ENCODE measurements at regions not wholly inside any gene's neighbourhood (a gene's known extent, or its start where the extent isn't known, plus 50 kb on each side); places are given as distances from the start of the nearest gene placed in this dataset.

DNA sequence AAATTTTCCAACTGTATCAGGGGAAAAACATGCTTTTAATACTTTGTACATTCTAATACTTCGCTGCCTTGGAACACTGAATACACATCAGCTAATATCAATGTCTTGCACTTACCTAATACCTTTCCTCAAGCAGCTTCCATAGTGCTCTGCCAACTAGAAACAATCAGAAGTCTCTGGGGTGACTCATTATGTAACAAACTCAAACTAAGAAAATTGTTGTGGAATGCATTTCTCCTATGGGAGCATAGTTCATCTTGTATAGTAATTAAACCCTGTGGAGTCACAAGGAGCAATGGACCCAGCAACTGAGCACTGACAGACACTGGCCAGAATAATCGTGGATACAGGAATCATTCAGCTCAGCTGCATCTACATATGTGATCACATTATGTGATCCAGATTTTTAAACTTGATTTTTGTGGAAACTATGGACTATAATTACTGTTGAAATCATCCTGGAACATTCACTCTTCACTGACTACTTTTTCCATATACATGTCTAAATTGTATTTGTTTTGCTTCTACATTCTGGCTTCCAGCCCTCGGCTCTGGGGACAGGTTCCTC is 496.9 kb downstream of the TMA16 start:
- Histone ChIP-seq H3K4me3 (no peak overlapping the region), H3K4me1 (no peaks in the 10 kb centered on the region), H3K36me3 (no peaks in the 10 kb centered on the region), H3K9me3 (no peaks in the 10 kb centered on the region), H3K9ac (ENCODE audit: low read depth in 2 of 2, low read length in 2 of 2) (no peak overlapping the region), H3K27me3 (no peaks in the 10 kb centered on the region), H3K27ac (no peak overlapping the region)
- no peak for DNase-seq
- TF ChIP-seq CTCF (IDR thresholded peaks at IDR 0.05), result no peak
- intact Hi-C loops (cut with DNase I), result no loop called here

DNA sequence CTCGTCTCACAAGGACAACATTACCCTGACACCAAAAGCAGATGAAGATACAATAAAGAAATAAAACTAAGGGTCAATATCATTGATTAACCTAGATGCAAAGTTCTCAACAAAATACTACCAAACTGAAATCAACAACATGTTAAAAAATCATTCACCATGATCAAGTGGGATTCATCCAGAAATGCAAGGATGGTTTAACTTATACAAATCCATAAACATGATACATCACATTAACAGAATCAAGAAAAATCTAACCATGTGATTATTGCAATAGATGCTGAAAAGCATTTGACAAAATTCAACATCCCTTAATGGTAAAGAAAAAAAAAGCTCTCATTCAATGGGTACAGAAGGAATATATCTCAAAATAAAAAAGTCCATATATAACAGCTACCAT is 514.9 kb downstream of the TMA16 start:
- intact Hi-C loops (cut with DNase I), result no loop called here
- H3K36me3 ChIP-seq, result no peaks in the 10 kb centered on the region
- no peak for DNase-seq
- H3K9ac ChIP-seq (ENCODE audit: low read depth in 2 of 2, low read length in 2 of 2), result no peak overlapping the region
- no peaks in the 10 kb centered on the region for H3K27me3 ChIP-seq
- H3K4me3 ChIP-seq, result no peak overlapping the region
- no peaks in the 10 kb centered on the region for H3K9me3 ChIP-seq
- H3K27ac ChIP-seq, result no peak overlapping the region
- no peak for TF ChIP-seq CTCF (IDR thresholded peaks at IDR 0.05)
- H3K4me1 ChIP-seq, result no peaks in the 10 kb centered on the region

DNA sequence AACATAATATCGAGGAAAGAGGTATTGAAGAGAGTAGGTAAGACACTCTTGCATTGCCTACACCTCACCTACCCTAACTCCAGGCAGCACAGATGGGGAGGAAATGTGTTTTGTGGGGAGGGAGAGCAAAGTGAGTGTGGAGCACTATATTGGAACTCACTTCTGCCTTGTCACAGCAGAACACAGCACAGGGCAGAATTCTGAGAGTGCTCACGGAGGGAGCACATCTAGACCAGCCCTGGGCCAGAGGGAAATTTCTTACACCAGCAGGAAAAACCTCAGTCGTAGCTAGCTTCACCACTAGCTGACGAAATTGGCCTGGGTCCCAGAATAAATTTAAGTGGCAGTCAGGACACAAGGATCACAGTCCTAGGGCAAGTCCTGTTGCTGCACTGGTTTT is 517.3 kb downstream of the TMA16 start:
- H3K27ac ChIP-seq, result no peak overlapping the region
- intact Hi-C loops (cut with DNase I), result no loop called here
- no peak for TF ChIP-seq CTCF (IDR thresholded peaks at IDR 0.05)

DNA sequence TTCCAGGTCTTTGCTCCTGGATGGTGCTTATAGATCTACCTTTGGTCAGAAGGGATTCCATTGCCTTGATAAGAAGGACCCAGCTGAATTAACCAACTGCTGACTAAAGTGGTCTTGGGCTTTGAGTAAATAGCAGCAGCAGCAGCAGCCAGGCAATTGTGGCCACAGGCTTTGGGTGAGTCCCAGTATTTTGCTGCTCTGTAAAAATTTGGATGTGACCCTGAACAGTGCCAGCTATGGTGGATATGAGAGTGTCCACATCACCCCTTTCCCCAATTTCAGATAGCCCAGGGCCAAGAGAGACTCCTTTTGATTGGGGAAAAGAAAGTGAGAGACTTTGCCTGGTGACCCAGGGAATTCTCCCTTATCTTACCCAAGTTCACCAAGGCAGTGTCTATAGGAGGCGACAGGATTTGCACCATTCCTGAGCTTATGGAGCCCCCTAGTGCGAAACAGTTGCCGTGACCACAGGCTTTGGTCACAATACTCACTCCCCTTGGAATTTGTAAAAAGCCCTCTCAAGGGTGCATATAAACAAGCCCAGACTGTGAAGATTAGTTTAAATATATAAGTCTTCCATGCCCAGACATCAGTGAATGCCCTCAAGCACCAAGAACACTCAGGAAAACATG is 518.0 kb downstream of the TMA16 start:
- Histone ChIP-seq H3K9me3 (no peaks in the 10 kb centered on the region), H3K27me3 (no peaks in the 10 kb centered on the region), H3K36me3 (no peaks in the 10 kb centered on the region), H3K27ac (no peak overlapping the region), H3K9ac (ENCODE audit: low read depth in 2 of 2, low read length in 2 of 2) (no peak overlapping the region), H3K4me1 (no peaks in the 10 kb centered on the region), H3K4me3 (no peak overlapping the region)
- intact Hi-C loops (cut with DNase I), result no loop called here
- TF ChIP-seq CTCF (IDR thresholded peaks at IDR 0.05), result no peak
- DNase-seq, result no peak

More for the DNA sequence above, 517.3 kb downstream of the TMA16 start:
- no peak overlapping the region for H3K4me3 ChIP-seq
- no peaks in the 10 kb centered on the region for H3K4me1 ChIP-seq
- H3K9ac ChIP-seq (ENCODE audit: low read depth in 2 of 2, low read length in 2 of 2), result no peak overlapping the region
- H3K36me3 ChIP-seq, result no peaks in the 10 kb centered on the region
- no peaks in the 10 kb centered on the region for H3K27me3 ChIP-seq
- no peaks in the 10 kb centered on the region for H3K9me3 ChIP-seq
- no peak for DNase-seq

GRCh38 chr4:164021947-164022346 is 527.5 kb downstream of the TMA16 start:
- TF ChIP-seq CTCF (IDR thresholded peaks at IDR 0.05), result no peak
- no peaks in the 10 kb centered on the region for H3K9me3 ChIP-seq
- no peak for DNase-seq
- no peak overlapping the region for H3K9ac ChIP-seq (ENCODE audit: low read depth in 2 of 2, low read length in 2 of 2)
- H3K27ac ChIP-seq, result no peak overlapping the region
- H3K36me3 ChIP-seq, result no peaks in the 10 kb centered on the region
- no peak overlapping the region for H3K4me3 ChIP-seq
- intact Hi-C loops (cut with DNase I), result no loop called here
- no peaks in the 10 kb centered on the region for H3K4me1 ChIP-seq
- no peaks in the 10 kb centered on the region for H3K27me3 ChIP-seq
